Choroid plexus epithelial cell (primary cell): ENCODE measurements at regions not wholly inside any gene's neighbourhood (a gene's known extent, or its start where the extent isn't known, plus 50 kb on each side); places are given as distances from the start of the nearest gene placed in this dataset.

Source experiments
- DNase-seq: peaks from one replicate; pipeline ENCODE4 v3.0.0-alpha.2; 2010; ENCODE audit warnings: low read depth
- H3K4me3 ChIP-seq: 2 replicates; pipeline ENCODE4 v1.5.1; 2011; ENCODE audit warnings: low read depth, mild to moderate bottlenecking, control low read depth, low read length, moderate library complexity
- TF ChIP-seq, protein P1 (sequence below): conservative IDR thresholded peaks from 2 replicates; pipeline ENCODE4 v1.5.1; 2011; ENCODE audit warnings: low read depth, mild to moderate bottlenecking, control low read depth, inconsistent platforms, low read length, moderate library complexity

DNA sequence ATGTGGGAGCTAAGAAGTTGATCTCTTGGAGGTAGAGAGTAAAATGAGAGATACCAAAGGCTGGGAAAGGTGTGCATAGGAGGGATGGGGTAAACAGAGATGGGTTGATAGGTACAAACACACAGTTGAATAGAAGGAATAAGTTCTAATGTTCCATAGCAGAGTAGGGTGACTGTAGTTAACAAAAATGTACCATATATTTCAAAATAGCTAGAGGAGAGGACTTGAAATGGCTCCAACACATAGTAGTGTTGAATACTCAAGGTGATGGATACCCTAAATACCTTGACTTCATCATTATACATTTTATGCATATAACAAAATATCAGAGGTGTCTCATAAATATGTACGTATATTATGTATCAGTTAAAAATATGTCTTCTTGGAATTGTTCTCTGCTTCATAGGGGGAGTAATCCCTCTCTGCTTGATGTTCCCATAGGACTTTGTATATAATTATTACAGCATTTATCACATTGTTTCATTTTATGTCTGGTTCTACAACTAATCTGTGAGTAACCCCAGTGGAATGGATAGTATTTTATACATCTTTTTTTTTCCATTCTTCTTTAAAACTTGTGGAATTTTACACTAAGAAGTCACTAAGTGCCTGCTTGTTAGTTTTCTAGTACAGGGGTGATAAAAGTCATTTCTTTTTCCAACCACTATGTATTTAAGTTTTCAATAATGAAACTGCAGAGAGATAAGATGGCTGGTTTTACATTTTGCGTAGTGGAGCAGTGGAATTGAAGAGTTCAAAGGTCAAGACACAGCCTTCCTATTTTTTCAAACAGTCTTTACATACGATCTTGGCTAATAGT lies 1940.0 kb upstream of the SEL1L start:
- TF ChIP-seq, protein P1, sequence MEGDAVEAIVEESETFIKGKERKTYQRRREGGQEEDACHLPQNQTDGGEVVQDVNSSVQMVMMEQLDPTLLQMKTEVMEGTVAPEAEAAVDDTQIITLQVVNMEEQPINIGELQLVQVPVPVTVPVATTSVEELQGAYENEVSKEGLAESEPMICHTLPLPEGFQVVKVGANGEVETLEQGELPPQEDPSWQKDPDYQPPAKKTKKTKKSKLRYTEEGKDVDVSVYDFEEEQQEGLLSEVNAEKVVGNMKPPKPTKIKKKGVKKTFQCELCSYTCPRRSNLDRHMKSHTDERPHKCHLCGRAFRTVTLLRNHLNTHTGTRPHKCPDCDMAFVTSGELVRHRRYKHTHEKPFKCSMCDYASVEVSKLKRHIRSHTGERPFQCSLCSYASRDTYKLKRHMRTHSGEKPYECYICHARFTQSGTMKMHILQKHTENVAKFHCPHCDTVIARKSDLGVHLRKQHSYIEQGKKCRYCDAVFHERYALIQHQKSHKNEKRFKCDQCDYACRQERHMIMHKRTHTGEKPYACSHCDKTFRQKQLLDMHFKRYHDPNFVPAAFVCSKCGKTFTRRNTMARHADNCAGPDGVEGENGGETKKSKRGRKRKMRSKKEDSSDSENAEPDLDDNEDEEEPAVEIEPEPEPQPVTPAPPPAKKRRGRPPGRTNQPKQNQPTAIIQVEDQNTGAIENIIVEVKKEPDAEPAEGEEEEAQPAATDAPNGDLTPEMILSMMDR, result no peak
- DNase-seq, result peak; percentile 67

DNA sequence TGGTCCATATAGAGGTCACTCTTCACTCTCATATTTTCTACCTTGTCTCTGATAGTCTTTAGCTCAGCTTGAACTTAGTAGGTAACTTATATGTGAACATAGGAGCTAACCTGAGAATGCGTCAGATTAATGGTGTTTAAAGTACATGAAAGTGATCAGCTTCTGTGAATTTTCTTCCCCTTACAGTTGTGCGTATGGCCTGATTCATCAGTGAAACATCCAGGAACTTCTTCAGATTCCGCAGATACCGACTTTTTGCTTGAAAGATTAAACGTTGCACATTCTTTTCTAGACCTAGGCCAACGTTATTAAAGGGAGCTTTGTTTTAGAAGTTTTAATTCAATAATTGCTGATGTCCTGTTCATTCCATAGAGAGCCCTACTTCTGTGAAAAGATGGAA lies 1945.1 kb upstream of the SEL1L start:
- peak; percentile 81 for DNase-seq
- TF ChIP-seq, protein P1, result no peak
- no peak overlapping the region for H3K4me3 ChIP-seq

More for the DNA sequence above, 1940.0 kb upstream of the SEL1L start:
- no peak overlapping the region for H3K4me3 ChIP-seq

GRCh38 chr14:83483063-83483462 lies 1949.4 kb upstream of the SEL1L start:
- TF ChIP-seq, protein P1, result no peak
- DNase-seq, result peak; percentile 79
- H3K4me3 ChIP-seq, result no peak overlapping the region

DNA sequence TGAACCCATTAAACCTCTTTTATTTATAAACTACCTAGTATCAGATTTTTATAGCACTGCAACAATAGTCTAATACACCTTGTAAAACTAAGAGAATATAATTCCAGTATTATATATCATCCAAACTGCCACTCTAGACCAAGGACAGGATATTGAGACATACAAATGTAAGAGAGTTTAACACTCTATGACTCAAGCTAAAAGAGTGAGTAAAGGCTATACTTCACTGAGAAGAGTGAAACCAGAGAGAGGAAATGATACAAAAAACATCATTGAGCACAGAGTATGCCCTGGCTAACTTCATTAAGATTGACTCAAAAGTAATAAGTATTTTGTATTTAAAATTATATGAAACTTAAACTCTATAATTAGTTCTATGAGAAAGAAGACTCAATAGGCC lies 1951.9 kb upstream of the SEL1L start:
- TF ChIP-seq, protein P1, result no peak
- no peak overlapping the region for H3K4me3 ChIP-seq
- DNase-seq, result peak; percentile 12

- H3K4me3 ChIP-seq, result no peak overlapping the region
- TF ChIP-seq, protein P1, result no peak
- DNase-seq, result no peak
Observed at GRCh38 chr14:83491091-83491490, 1957.4 kb upstream of the SEL1L start.

DNA sequence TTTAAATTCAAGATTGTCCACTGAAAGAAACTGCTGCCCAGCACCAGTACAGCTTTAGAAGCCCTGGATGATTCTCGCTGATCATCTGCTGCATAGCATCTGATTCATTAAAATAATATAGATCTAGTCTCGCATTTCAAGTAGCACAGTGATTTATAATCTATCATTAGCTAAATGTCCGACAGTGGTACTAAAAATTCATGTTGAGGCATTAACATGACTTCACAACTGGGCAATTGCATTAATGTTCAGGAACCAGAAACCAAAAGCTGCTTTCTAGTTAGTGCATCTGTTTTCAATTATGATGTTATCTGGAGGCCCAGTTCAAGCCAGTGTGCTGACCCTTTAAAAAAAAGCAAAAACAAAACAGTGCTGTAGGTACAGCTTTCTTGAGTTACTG lies 1987.2 kb upstream of the SEL1L start:
- TF ChIP-seq, protein P1, result no peak
- H3K4me3 ChIP-seq, result no peak overlapping the region

DNA sequence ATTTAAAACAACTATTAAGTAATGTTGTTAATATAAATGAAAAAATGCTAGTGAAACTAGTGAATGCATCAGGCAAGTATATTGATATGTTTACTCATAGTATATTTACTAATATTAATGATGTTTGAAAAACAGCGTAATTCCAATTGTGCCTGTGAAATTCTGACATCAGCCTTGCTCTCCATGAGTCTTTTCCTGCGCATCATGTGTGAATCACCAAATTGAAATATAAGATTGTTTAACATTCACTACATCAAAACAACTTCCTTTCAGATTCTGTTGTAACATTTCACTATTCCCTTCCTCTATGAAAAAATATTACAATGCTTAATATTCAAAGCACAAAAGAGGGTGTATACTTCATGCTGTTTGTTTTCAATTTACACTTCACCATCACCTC lies 1995.9 kb upstream of the SEL1L start:
- no peak overlapping the region for H3K4me3 ChIP-seq
- DNase-seq, result no peak
- TF ChIP-seq, protein P1, result no peak

More for the DNA sequence above, 1987.2 kb upstream of the SEL1L start:
- peak; percentile 55 for DNase-seq
